Tibial nerve (tissue), 4 donors: ENCODE measurements at regions not wholly inside any gene's neighbourhood (a gene's known extent, or its start where the extent isn't known, plus 50 kb on each side); places are given as distances from the start of the nearest gene placed in this dataset.
"Not testable (repeated sequence)": the region's sequence is repeated elsewhere in the genome, so short reads cannot be mapped to it uniquely, and the experiment has no call there.

Experiments used
- EP300 ChIP-seq, 2 donors: sonication (generic); formaldehyde crosslinking; IDR thresholded peaks; one replicate each; pipeline ENCODE4 v1.6.1; 2017; ENCODE audit warnings: antibody characterized with exemption in 2 of 2, mild to moderate bottlenecking in 1 of 2
- POLR2A ChIP-seq, 2 donors: fragments of 450-650 bp; IDR thresholded peaks; one replicate each; pipeline ENCODE4 v1.6.1; 2017; ENCODE audit warnings: antibody characterized with exemption in 2 of 2, mild to moderate bottlenecking in 2 of 2, moderate library complexity in 2 of 2
- TF ChIP-seq, protein P1 (sequence below), 5 experiments: fragments of 200-600 bp in 3 of 5; fragments of 450-650 bp in 2 of 5; sonication (generic) in 3 of 5; IDR thresholded peaks; one replicate each; pipeline ENCODE4 v1.5.1; 2016 to 2019; ENCODE audit warnings: antibody characterized with exemption in 5 of 5, mild to moderate bottlenecking in 3 of 5, moderate library complexity in 2 of 5

GRCh38 chr16:66242206-66242605, 124.3 kb upstream of the CDH5 start:
- TF ChIP-seq, protein P1, sequence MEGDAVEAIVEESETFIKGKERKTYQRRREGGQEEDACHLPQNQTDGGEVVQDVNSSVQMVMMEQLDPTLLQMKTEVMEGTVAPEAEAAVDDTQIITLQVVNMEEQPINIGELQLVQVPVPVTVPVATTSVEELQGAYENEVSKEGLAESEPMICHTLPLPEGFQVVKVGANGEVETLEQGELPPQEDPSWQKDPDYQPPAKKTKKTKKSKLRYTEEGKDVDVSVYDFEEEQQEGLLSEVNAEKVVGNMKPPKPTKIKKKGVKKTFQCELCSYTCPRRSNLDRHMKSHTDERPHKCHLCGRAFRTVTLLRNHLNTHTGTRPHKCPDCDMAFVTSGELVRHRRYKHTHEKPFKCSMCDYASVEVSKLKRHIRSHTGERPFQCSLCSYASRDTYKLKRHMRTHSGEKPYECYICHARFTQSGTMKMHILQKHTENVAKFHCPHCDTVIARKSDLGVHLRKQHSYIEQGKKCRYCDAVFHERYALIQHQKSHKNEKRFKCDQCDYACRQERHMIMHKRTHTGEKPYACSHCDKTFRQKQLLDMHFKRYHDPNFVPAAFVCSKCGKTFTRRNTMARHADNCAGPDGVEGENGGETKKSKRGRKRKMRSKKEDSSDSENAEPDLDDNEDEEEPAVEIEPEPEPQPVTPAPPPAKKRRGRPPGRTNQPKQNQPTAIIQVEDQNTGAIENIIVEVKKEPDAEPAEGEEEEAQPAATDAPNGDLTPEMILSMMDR (IDR thresholded peaks at IDR 0.05) = not testable (repeated sequence)
- TF ChIP-seq EP300, POLR2A (IDR thresholded peaks at IDR 0.05): not testable (repeated sequence)
